ENCODE measurements at regions not wholly inside any gene's neighbourhood (a gene's known extent, or its start where the extent isn't known, plus 50 kb on each side); places are given as distances from the start of the nearest gene placed in this dataset.

DNA sequence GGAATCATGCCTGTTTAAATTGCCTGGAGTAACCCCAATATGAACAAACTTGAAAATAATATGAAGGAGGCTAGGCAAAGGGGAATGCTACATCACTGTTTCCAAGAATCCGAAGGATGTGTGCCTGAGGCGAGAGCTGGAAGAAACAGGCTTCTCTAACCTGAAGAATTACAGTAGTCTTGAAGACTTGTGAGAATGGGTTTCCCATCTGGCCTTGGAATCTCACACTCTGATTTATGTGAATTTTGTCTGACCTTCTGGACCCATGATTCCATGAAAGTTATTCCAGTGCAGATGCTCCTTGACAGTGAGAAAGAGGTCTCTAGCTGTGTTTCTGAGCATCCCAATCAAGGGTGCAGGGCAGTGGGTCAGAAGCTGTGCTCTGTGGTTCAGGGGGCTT lies 122.1 kb upstream of the PARP11 start (continued):
- TF ChIP-seq EZH2 (IDR thresholded peaks at IDR 0.05) (no peak), CEBPB (IDR thresholded peaks at IDR 0.05; ENCODE audit: low read depth) (no peak), ELF1 (IDR thresholded peaks at IDR 0.05; ENCODE audit: borderline replicate concordance, low read depth) (no peak), ZNF274 (IDR thresholded peaks at IDR 0.05; ENCODE audit: low read depth, low read length) (no peak), SIN3A (IDR thresholded peaks at IDR 0.05; ENCODE audit: low read depth) (no peak)

DNA sequence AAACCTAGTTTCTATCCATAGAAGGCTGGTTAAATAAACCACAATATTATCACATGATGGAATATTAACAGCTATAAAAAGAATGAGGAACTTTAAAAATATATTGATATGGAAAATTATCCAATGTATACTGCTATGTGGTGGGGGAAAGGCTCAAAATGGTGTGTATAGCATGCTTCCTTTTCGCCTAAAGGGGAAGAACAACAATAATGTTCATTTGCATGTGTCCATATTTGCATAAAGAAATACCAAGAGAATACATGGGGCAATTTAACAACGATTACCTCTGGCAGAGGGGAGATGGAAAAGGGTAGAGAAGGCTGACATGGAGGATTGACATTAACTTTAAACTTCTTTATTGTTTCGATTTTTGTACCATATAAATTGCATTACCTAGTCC lies 121.3 kb upstream of the PARP11 start:
- H3K9me3 ChIP-seq (ENCODE audit: control insufficient read depth in 1 of 2, insufficient read depth in 1 of 2, low read depth in 1 of 2, low read length in 2 of 2), result no peaks in the 10 kb centered on the region
- no peaks in the 10 kb centered on the region for H3K79me2 ChIP-seq (ENCODE audit: insufficient read depth, low read length)
- H3K9ac ChIP-seq (ENCODE audit: low read length), result no peak overlapping the region
- H3K4me2 ChIP-seq (ENCODE audit: low read length), result no peak overlapping the region
- BruUV-seq (replicated peaks), result no TSS peak
- peaks cover 43% of the 10 kb centered on the region for H3K27me3 ChIP-seq (ENCODE audit: insufficient read depth, low read length)
- intact Hi-C loops (cut with micrococcal nuclease), result no loop called here
- no peaks in the 10 kb centered on the region for H4K20me1 ChIP-seq (ENCODE audit: insufficient read depth)
- POLR2A ChIA-PET, result no interaction called here
- no peak overlapping the region for H3K4me3 ChIP-seq (replicated peaks in 1 of 2; ENCODE audit: low read depth in 1 of 2, low read length in 2 of 2)
- DNase-seq (ENCODE audit: low read depth, low spot score) (no peak), ATAC-seq (no peak)
- RAD21 ChIA-PET (ENCODE audit: low non-redundant PET in 1 of 2, low total read pairs in 2 of 2, uncharacterized antibody in 2 of 2, unreplicated experiment in 2 of 2), result interaction anchor here in 1 of 2 experiments (1.0 kb wide), 1 partner anchor 282 kb away, joined by 4 read pairs; no protein-coding TSS in a partner anchor
- no peak overlapping the region for H3K27ac ChIP-seq (ENCODE audit: low read depth, low read length)
- CTCF ChIA-PET, result interaction anchor here (1.1 to 4.0 kb wide), 5 partner anchors 12 to 283 kb away, joined by 4 to 21 read pairs (median 5); no protein-coding TSS in a partner anchor
- no peak overlapping the region for H2AFZ ChIP-seq (ENCODE audit: low read depth, low read length, poor library complexity, severe bottlenecking)
- TF ChIP-seq, protein P1, sequence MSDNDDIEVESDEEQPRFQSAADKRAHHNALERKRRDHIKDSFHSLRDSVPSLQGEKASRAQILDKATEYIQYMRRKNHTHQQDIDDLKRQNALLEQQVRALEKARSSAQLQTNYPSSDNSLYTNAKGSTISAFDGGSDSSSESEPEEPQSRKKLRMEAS (IDR thresholded peaks at IDR 0.05), result no peak
- no peak for TF ChIP-seq ZFX (IDR thresholded peaks at IDR 0.05)
- no peak for TF ChIP-seq ZNF274 (IDR thresholded peaks at IDR 0.05; ENCODE audit: low read depth, low read length)
- TF ChIP-seq, protein P2, sequence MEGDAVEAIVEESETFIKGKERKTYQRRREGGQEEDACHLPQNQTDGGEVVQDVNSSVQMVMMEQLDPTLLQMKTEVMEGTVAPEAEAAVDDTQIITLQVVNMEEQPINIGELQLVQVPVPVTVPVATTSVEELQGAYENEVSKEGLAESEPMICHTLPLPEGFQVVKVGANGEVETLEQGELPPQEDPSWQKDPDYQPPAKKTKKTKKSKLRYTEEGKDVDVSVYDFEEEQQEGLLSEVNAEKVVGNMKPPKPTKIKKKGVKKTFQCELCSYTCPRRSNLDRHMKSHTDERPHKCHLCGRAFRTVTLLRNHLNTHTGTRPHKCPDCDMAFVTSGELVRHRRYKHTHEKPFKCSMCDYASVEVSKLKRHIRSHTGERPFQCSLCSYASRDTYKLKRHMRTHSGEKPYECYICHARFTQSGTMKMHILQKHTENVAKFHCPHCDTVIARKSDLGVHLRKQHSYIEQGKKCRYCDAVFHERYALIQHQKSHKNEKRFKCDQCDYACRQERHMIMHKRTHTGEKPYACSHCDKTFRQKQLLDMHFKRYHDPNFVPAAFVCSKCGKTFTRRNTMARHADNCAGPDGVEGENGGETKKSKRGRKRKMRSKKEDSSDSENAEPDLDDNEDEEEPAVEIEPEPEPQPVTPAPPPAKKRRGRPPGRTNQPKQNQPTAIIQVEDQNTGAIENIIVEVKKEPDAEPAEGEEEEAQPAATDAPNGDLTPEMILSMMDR (IDR thresholded peaks at IDR 0.05 in 2 of 3, conservative IDR thresholded peaks at IDR 0.05 in 1 of 3; ENCODE audit: borderline replicate concordance in 1 of 3, insufficient read depth in 1 of 3, low read depth in 2 of 3, low read length in 2 of 3), result no peak
- TF ChIP-seq, protein P3, sequence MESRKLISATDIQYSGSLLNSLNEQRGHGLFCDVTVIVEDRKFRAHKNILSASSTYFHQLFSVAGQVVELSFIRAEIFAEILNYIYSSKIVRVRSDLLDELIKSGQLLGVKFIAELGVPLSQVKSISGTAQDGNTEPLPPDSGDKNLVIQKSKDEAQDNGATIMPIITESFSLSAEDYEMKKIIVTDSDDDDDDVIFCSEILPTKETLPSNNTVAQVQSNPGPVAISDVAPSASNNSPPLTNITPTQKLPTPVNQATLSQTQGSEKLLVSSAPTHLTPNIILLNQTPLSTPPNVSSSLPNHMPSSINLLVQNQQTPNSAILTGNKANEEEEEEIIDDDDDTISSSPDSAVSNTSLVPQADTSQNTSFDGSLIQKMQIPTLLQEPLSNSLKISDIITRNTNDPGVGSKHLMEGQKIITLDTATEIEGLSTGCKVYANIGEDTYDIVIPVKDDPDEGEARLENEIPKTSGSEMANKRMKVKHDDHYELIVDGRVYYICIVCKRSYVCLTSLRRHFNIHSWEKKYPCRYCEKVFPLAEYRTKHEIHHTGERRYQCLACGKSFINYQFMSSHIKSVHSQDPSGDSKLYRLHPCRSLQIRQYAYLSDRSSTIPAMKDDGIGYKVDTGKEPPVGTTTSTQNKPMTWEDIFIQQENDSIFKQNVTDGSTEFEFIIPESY (IDR thresholded peaks at IDR 0.05; ENCODE audit: extremely low read depth, insufficient replicate concordance, low read length), result no peak
- no peak for TF ChIP-seq ELF1 (IDR thresholded peaks at IDR 0.05; ENCODE audit: borderline replicate concordance, low read depth)
- TF ChIP-seq SP1 (IDR thresholded peaks at IDR 0.05; ENCODE audit: low read depth), result no peak
- no peak for TF ChIP-seq CEBPB (IDR thresholded peaks at IDR 0.05; ENCODE audit: low read depth)
- TF ChIP-seq FOSL1 (IDR thresholded peaks at IDR 0.05; ENCODE audit: low read depth), result no peak
- TF ChIP-seq CBX3 (IDR thresholded peaks at IDR 0.05; ENCODE audit: low read depth), result no peak
- TF ChIP-seq SIN3A (IDR thresholded peaks at IDR 0.05; ENCODE audit: low read depth), result no peak
- TF ChIP-seq, protein P4, sequence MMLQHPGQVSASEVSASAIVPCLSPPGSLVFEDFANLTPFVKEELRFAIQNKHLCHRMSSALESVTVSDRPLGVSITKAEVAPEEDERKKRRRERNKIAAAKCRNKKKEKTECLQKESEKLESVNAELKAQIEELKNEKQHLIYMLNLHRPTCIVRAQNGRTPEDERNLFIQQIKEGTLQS (IDR thresholded peaks at IDR 0.05), result no peak
- no peak for TF ChIP-seq POLR2AphosphoS5 (IDR thresholded peaks at IDR 0.05; ENCODE audit: low read depth, low read length)
- no peak for TF ChIP-seq EZH2 (IDR thresholded peaks at IDR 0.05)
- no peaks in the 10 kb centered on the region for H3K36me3 ChIP-seq (ENCODE audit: control insufficient read depth in 1 of 2, insufficient read depth in 2 of 2, low read length in 2 of 2)
- H3K4me1 ChIP-seq (ENCODE audit: control insufficient read depth in 1 of 2, insufficient read depth in 2 of 2, low read length in 2 of 2), result no peaks in the 10 kb centered on the region
- no peaks in the 10 kb centered on the region for H3K9me2 ChIP-seq (ENCODE audit: insufficient read depth)

All from HCT116 (cell line).